Fibroblast of lung (primary cell): ENCODE measurements at regions not wholly inside any gene's neighbourhood (a gene's known extent, or its start where the extent isn't known, plus 50 kb on each side); places are given as distances from the start of the nearest gene placed in this dataset.
A peak's percentile ranks its signal among the peaks of the same experiment; 100 is the strongest.

Experiments
- DNase-seq, 2 donors: peaks; one replicate each; pipeline versions ENCODE4 v3.0.0 to v3.0.0-alpha.2; 2010; ENCODE audit warnings: low read depth in 2 of 2
- H2AFZ ChIP-seq: 2 replicates; pipeline ENCODE4 v1.5.1; 2012; ENCODE audit warnings: low read length, control low read depth, inconsistent platforms
- H3K27ac ChIP-seq: 2 replicates; pipeline ENCODE4 v1.5.1; 2011; ENCODE audit warnings: low read length, control low read depth; ENCODE audit not compliant: insufficient read depth
- H3K27me3 ChIP-seq: 2 replicates; pipeline ENCODE4 v1.5.1; 2011; ENCODE audit warnings: mild to moderate bottlenecking, low read length; ENCODE audit not compliant: control insufficient read depth, insufficient read depth
- H3K36me3 ChIP-seq: 2 replicates; pipeline ENCODE4 v1.5.1; 2011; ENCODE audit warnings: low read length; ENCODE audit not compliant: control insufficient read depth, insufficient read depth
- H3K4me1 ChIP-seq: 2 replicates; pipeline ENCODE4 v1.5.1; 2011; ENCODE audit warnings: low read length; ENCODE audit not compliant: control insufficient read depth, insufficient read depth; ENCODE audit errors: extremely low read depth
- H3K4me2 ChIP-seq: 2 replicates; pipeline ENCODE4 v1.5.1; 2011; ENCODE audit warnings: low read length, control low read depth; ENCODE audit not compliant: insufficient read depth; ENCODE audit errors: extremely low read depth
- H3K4me3 ChIP-seq, 4 experiments: fragments of 200-600 bp in 1 of 4; sonication (generic) in 1 of 4; replicated peaks in 1 of 4; 2 replicates each; pipeline ENCODE4 v1.5.1; 2011 to 2016; ENCODE audit warnings: low read length in 4 of 4, low read depth in 3 of 4, mild to moderate bottlenecking in 3 of 4, control low read depth in 2 of 4, inconsistent platforms in 1 of 4, mixed read lengths in 1 of 4; ENCODE audit not compliant: insufficient read depth in 1 of 4; ENCODE audit errors: control extremely low read depth in 1 of 4
- H3K79me2 ChIP-seq: 2 replicates; pipeline ENCODE4 v1.5.1; 2012; ENCODE audit warnings: mild to moderate bottlenecking, low read length, inconsistent platforms; ENCODE audit not compliant: control insufficient read depth, insufficient read depth
- H3K9ac ChIP-seq: 2 replicates; pipeline ENCODE4 v1.5.1; 2011; ENCODE audit warnings: mild to moderate bottlenecking, low read length, control low read depth; ENCODE audit not compliant: insufficient read depth
- H3K9me3 ChIP-seq: 2 replicates; pipeline ENCODE4 v1.5.1; 2012; ENCODE audit warnings: low read depth, low read length; ENCODE audit not compliant: control insufficient read depth, insufficient read depth
- H4K20me1 ChIP-seq: 2 replicates; pipeline ENCODE4 v1.5.1; 2011; ENCODE audit warnings: low read length; ENCODE audit not compliant: control insufficient read depth, insufficient read depth; ENCODE audit errors: extremely low read depth
- CTCF ChIP-seq, 2 donors: IDR thresholded peaks in 1 of 2; conservative IDR thresholded peaks in 1 of 2; 1 replicate in 1 of 2; 2 replicates in 1 of 2; pipeline ENCODE4 v1.5.1; 2011 to 2012; ENCODE audit warnings: low read length in 2 of 2, control low read depth in 1 of 2, inconsistent platforms in 1 of 2, low read depth in 1 of 2, mild to moderate bottlenecking in 1 of 2
- EZH2 ChIP-seq: IDR thresholded peaks from 2 replicates; pipeline ENCODE4 v1.5.1; 2012; ENCODE audit warnings: low read length, control low read depth, mild to moderate bottlenecking; ENCODE audit errors: missing control alignments

- Histone ChIP-seq H3K4me1 (no peaks in the 10 kb centered on the region), H3K36me3 (no peaks in the 10 kb centered on the region), H3K79me2 (no peaks in the 10 kb centered on the region), H3K27me3 (no peaks in the 10 kb centered on the region), H3K4me2 (no peak overlapping the region), H4K20me1 (no peaks in the 10 kb centered on the region), H3K4me3 (no peak overlapping the region), H3K27ac (no peak overlapping the region), H3K9ac (no peak overlapping the region), H2AFZ (no peak overlapping the region), H3K9me3 (no peaks in the 10 kb centered on the region)
- DNase-seq: peak in 1 of 2 donors; percentile 31
- TF ChIP-seq EZH2 (no peak), CTCF (conservative IDR thresholded peaks at IDR 0.05 in 1 of 2, IDR thresholded peaks at IDR 0.05 in 1 of 2; ENCODE audit: low read depth in 1 of 2, low read length in 2 of 2) (no peak)
Observed at GRCh38 chr16:51825779-51826178, 674.7 kb upstream of the SALL1 start.

- TF ChIP-seq CTCF (conservative IDR thresholded peaks at IDR 0.05 in 1 of 2, IDR thresholded peaks at IDR 0.05 in 1 of 2; ENCODE audit: low read depth in 1 of 2, low read length in 2 of 2) (no peak), EZH2 (no peak)
- Histone ChIP-seq H2AFZ (no peak overlapping the region), H3K9ac (no peak overlapping the region), H3K27me3 (no peaks in the 10 kb centered on the region), H3K4me2 (no peak overlapping the region), H3K36me3 (no peaks in the 10 kb centered on the region), H3K4me3 (no peak overlapping the region), H3K4me1 (peaks cover 3% of the 10 kb centered on the region), H3K79me2 (no peaks in the 10 kb centered on the region), H3K27ac (no peak overlapping the region), H4K20me1 (no peaks in the 10 kb centered on the region), H3K9me3 (no peaks in the 10 kb centered on the region)
- no peak for DNase-seq
Observed at GRCh38 chr16:51822471-51822870, 671.4 kb upstream of the SALL1 start.

- TF ChIP-seq EZH2 (no peak), CTCF (conservative IDR thresholded peaks at IDR 0.05 in 1 of 2, IDR thresholded peaks at IDR 0.05 in 1 of 2; ENCODE audit: low read depth in 1 of 2, low read length in 2 of 2) (no peak)
- Histone ChIP-seq H3K9me3 (no peaks in the 10 kb centered on the region), H3K4me2 (no peak overlapping the region), H4K20me1 (no peaks in the 10 kb centered on the region), H3K4me1 (peaks cover 3% of the 10 kb centered on the region), H3K9ac (no peak overlapping the region), H3K4me3 (no peak overlapping the region), H3K79me2 (no peaks in the 10 kb centered on the region), H2AFZ (no peak overlapping the region), H3K27ac (no peak overlapping the region), H3K36me3 (no peaks in the 10 kb centered on the region), H3K27me3 (no peaks in the 10 kb centered on the region)
- DNase-seq: no peak
Observed at GRCh38 chr16:51821527-51821926, 670.5 kb upstream of the SALL1 start.
